ENCODE measurements at regions not wholly inside any gene's neighbourhood (a gene's known extent, or its start where the extent isn't known, plus 50 kb on each side); places are given as distances from the start of the nearest gene placed in this dataset.

- no peak for TF ChIP-seq ZNF462 (CRISPR knock-in tag; IDR thresholded peaks at IDR 0.05)
Measured at GRCh38 chr1:208652296-208653160, 408.3 kb upstream of the PLXNA2 start (continued).

GRCh38 chr1:208653426-208653825 is 409.2 kb upstream of the PLXNA2 start:
- DNase-seq (ENCODE audit: low spot score) = no peak
- H2AFZ ChIP-seq = no peak overlapping the region
- no peaks in the 10 kb centered on the region for H3F3A ChIP-seq (replicated peaks; ENCODE audit: low read depth)
- H3K36me3 ChIP-seq (ENCODE audit: insufficient read depth) = no peaks in the 10 kb centered on the region
- Mint-ChIP-seq H3K27ac (no peak overlapping the region), H3K4me1 (no peaks in the 10 kb centered on the region), H3K4me3 (no peak overlapping the region), H3K9me3 (no peaks in the 10 kb centered on the region), H3K27me3 (ENCODE audit: insufficient read depth, low read depth, poor library complexity) (no peaks in the 10 kb centered on the region), H3K36me3 (ENCODE audit: low read depth) (no peaks in the 10 kb centered on the region)
- H3K27ac ChIP-seq (ENCODE audit: low read depth) = no peak overlapping the region
- no peak overlapping the region for H3K4me3 ChIP-seq
- no peaks in the 10 kb centered on the region for H3K27me3 ChIP-seq (ENCODE audit: insufficient read depth)
- H4K20me1 ChIP-seq (replicated peaks; ENCODE audit: insufficient read depth) = no peaks in the 10 kb centered on the region
- H3K4me2 ChIP-seq = no peak overlapping the region
- H3K9me2 ChIP-seq (ENCODE audit: insufficient read depth) = no peaks in the 10 kb centered on the region
- no peaks in the 10 kb centered on the region for H3K4me1 ChIP-seq (ENCODE audit: insufficient read depth)
- H3K79me2 ChIP-seq (replicated peaks; ENCODE audit: insufficient read depth) = no peaks in the 10 kb centered on the region
- no peak for ATAC-seq
- TF ChIP-seq JUNB (IDR thresholded peaks at IDR 0.05; ENCODE audit: unreplicated experiment) (no peak), STAT1 (IDR thresholded peaks at IDR 0.05; ENCODE audit: unreplicated experiment) (no peak), CREB1 (CRISPR knock-in tag; IDR thresholded peaks at IDR 0.05; ENCODE audit: low read depth) (no peak), ZNF114 (CRISPR knock-in tag; IDR thresholded peaks at IDR 0.05) (no peak), ETS1 (IDR thresholded peaks at IDR 0.05) (no peak), EZH2phosphoT487 (IDR thresholded peaks at IDR 0.05; ENCODE audit: unreplicated experiment) (no peak), ZNF331 (CRISPR knock-in tag; IDR thresholded peaks at IDR 0.05; ENCODE audit: low read depth) (no peak), ZNF462 (CRISPR knock-in tag; IDR thresholded peaks at IDR 0.05) (no peak)

Data from GM23338 (cell line).